ENCODE measurements at regions not wholly inside any gene's neighbourhood (a gene's known extent, or its start where the extent isn't known, plus 50 kb on each side); places are given as distances from the start of the nearest gene placed in this dataset.

- no peak for DNase-seq
Observed at GRCh38 chr4:22115262-22115661, 166.7 kb upstream of the KCNIP4 start.

DNA sequence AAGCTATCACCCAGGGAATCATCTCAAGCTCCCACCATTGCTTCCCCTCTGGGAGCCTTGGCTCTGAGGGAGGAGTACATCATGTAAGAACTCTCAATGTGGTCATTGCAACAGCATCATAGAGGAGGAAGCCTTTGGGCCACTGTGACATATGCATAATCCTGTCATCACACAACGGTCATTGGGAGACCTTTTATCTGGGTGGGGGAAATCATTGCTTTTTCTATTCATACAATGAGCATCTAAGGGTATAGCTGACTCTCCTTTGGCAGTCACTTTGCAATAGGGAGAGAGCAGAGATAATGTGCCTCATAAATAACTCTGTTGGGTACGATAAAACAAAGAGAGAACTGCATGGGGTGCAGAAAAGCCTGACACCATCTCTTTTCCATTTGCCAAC lies 155.2 kb upstream of the KCNIP4 start:
- DNase-seq: no peak

- no peak for DNase-seq
Observed at GRCh38 chr4:22099896-22100295, 151.3 kb upstream of the KCNIP4 start.

DNA sequence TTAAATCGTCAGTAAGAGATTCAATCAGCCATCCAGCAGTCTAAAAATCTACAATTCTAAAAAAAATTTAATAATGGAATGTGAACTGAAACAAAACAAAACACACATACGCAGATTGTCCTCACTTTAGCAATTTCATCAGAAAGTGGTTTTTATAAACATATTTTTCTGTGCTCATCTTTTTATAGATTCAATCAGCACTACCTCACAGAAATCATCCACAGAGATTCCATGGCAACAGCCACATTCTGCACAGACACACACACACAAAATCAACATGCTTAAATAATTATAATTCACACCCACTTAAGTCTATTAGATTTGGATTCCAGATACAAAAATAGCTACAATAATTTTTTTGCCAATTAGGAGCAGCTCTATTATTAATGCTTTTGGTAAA lies 149.0 kb upstream of the KCNIP4 start:
- no peak for DNase-seq

- DNase-seq: no peak
Observed at GRCh38 chr4:22094217-22094616, 145.6 kb upstream of the KCNIP4 start.

- DNase-seq: no peak
Observed at GRCh38 chr4:22093126-22093525, 144.6 kb upstream of the KCNIP4 start.

DNA sequence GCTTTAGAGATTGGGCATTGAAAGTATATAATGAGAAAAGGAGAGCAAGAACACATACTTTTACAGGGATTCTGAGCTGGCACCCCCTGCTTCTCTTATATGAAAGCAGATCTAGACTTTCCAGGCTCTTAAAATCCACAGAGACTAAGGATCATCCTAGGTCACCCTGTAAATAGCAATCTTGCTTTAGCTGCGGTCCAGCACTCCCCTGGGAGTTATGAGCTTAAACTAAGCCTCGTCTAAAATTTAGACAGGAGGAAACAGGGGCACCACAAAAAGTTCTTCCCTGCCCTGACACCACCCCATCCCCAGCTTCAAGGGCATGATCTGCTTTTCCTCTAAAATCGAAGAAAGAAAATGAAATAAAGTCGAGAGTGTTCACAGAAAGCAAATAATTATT lies 143.3 kb upstream of the KCNIP4 start:
- no peak for DNase-seq

DNA sequence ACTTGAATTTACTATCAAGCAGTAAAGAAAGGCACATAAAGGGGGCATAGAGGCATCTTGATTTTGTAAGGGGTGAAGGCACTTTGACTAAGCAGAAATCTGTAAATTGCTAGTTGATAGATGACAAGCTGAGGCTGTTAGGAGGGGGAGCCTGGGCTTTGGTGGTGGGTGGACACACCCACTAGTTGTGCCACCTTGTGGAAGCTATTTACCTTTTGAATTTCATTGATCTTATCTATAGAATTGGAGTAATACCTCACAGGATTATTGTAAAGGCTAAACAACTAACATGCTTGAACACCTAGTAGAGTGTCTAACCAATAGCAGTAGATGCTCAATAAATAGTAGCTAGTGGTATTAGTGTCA lies 142.8 kb upstream of the KCNIP4 start:
- DNase-seq: no peak

DNA sequence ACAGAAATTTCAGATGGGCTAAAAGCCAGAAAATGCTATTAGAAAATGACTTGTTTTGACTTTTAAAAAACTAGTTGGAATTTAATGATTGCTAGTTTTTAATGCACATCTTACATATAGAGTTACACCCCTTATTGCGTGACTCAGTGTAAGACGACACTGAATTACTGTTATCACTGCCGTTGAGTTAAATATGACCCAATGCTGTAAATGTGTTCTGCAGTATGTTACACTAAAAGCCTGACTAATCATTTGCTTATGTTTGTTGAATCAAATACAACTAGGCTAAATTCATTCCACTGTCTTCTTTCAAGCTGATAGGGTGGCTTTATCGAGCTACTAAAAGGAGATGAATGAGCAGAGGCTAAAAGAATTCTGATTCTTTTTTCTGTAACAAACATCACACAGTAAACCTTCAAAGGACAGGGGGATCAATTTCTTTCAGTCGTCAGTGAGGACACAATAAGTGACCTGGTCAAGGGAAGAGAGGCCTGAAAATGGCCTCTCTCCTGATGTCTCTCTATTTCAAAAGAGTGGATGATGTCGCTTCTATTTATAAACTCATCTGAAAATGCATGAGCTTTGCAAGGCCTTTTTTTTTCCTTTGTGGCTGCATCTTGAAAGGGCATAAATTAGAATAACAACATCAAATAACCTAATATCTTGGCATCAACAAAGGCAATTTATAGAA lies 142.2 kb upstream of the KCNIP4 start:
- no peak for DNase-seq

GRCh38 chr4:22077571-22077970 lies 129.0 kb upstream of the KCNIP4 start:
- no peak for DNase-seq

DNA sequence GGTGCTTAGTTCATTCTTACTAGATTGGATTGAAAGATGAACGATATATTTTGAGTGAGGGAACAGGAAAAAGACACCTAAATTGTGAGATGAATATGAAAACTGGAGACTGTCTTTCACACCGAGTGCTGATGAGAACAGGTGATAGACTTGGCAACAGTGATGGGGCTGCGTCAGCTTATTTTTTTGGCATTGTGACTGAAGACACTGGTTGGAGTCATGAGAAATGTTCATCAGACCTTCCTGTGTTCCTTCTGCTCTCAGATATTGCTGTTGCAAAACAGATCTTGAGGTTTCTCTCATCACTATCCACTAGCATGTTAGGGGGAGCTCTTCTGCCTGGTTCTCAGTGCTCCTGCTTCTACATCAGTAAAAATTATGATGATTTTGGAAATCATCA lies 124.2 kb upstream of the KCNIP4 start:
- no peak for DNase-seq

DNA sequence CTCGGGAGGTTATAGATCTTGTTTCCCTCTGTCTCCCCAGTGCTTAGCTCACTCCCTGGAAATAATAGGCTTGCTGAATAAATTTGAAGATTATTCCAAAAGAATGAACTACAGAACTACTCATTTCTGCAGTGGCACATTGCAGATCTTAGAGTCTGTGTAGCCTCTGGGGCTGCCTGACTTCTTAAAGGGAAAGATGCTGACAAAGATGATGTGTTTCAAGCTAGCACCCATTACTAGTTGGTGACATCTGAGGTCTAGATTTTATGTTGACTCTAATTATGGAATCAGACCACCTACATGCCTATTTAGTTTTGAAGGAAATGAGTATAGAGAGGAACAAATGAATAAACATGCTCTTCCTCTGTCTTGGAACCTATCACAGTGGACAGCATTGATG lies 123.7 kb upstream of the KCNIP4 start:
- DNase-seq: no peak

- DNase-seq: no peak
Observed at GRCh38 chr4:22071749-22072148, 123.2 kb upstream of the KCNIP4 start.

GRCh38 chr4:22070256-22070655 lies 121.7 kb upstream of the KCNIP4 start:
- DNase-seq: no peak

- no peak for DNase-seq
Observed at GRCh38 chr4:22063613-22064012, 115.0 kb upstream of the KCNIP4 start.

- DNase-seq: no peak
Observed at GRCh38 chr4:22062676-22063075, 114.1 kb upstream of the KCNIP4 start.

DNA sequence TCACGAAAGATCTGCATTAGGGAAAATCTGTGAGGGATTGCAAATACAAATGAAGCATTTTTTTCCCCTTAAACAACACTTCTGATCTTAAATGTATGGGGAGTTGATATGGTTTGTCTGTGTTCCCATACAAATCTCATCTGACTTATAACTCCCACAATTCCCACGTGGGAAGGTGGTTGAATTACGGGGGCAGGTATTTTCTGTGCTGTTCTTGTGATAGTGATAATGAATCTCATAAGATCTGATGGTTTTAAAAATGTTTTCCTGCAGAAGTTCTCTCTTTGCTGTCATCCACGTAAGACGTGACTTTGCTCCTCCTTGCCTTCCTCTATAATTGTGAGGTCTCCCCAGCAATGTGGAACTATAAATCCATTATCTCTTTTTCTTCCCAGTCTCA lies 107.4 kb upstream of the KCNIP4 start:
- DNase-seq: no peak

DNA sequence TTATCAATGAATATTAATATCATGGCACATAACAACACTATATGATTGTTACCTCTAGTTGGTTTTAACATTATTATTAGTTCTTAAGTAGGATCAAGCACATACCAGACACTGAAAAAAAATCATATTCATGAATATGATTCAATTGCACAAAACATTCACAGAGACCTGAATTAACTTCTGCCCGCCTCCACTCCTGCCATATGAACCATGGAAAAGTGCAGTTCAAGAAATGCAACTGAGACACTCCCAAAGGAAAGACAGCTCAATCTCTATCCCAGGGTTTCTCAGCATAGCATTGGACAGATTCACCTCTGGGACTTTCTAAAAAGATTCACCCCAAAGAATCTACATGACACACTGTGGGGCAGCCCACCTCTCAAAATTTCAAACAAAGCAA lies 103.5 kb upstream of the KCNIP4 start:
- no peak for DNase-seq

- no peak for DNase-seq
Observed at GRCh38 chr4:22048323-22048722, 99.8 kb upstream of the KCNIP4 start.

DNA sequence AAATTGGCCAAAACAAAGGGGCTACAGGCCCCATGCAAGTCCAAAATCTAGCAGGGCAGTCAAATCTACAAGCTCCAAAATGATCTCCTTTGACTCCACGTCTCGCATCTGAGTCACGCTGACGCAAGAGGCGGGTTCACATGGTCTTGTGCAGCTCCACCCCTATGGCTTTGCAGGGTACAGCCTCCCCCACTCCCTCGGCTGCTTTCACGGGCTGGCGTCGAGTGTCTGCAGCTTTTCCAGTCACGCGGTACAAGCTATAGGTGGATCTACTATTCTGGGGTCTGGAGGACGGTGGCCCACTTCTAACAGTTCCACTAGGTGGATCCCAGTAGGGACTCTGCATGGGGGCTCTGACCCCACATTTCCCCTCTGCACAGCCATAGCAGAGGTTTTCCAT lies 99.2 kb upstream of the KCNIP4 start:
- no peak for DNase-seq

- no peak for DNase-seq
Observed at GRCh38 chr4:22045051-22045630, 96.6 kb upstream of the KCNIP4 start.

DNA sequence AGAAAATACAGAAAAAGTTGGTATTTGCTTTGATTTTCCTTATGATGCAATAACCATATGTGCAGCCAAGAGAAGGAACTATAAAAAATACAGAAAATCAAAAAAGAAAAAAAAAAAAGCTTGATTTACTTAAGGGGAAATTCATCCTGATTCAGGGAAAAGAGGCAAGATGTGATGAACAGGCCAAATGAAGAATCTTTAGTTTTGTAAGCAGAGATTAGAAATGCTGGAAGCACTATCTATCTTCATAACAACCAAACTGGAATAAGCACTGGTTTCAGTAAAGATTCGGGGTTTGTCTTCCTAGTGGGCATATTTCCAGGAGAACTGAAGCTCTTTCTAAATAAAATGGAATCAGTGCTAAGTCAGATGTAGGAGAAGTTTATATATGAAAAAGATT lies 82.9 kb upstream of the KCNIP4 start:
- DNase-seq: no peak

GRCh38 chr4:22030881-22031280 lies 82.3 kb upstream of the KCNIP4 start:
- DNase-seq: no peak

GRCh38 chr4:22030307-22030706 lies 81.7 kb upstream of the KCNIP4 start:
- no peak for DNase-seq
